H9 (cell line): ENCODE measurements at regions not wholly inside any gene's neighbourhood (a gene's known extent, or its start where the extent isn't known, plus 50 kb on each side); places are given as distances from the start of the nearest gene placed in this dataset.

Experiments used
- DNase-seq: peaks from one replicate; pipeline ENCODE4 v3.0.0-alpha.2; 2017
- H2AFZ ChIP-seq: one replicate; pipeline ENCODE4 v1.6.1; 2013; ENCODE audit warnings: mild to moderate bottlenecking, low read length, control low read depth, moderate library complexity
- H2AK5ac ChIP-seq: 2 replicates; pipeline ENCODE4 v1.6.1; 2013; ENCODE audit warnings: low read length, control low read depth, mixed read lengths; ENCODE audit not compliant: insufficient read length
- H2BK120ac ChIP-seq: one replicate; pipeline ENCODE4 v1.6.1; 2013; ENCODE audit warnings: low read depth, mild to moderate bottlenecking, low read length, control low read depth, inconsistent platforms; ENCODE audit not compliant: poor library complexity, severe bottlenecking
- H2BK12ac ChIP-seq: 2 replicates; pipeline ENCODE4 v1.6.1; 2013; ENCODE audit warnings: low read length, control low read depth, mixed read lengths, low read depth; ENCODE audit not compliant: insufficient read length
- H2BK15ac ChIP-seq: 2 replicates; pipeline ENCODE4 v1.6.1; 2013; ENCODE audit warnings: low read depth, low read length, control low read depth
- H2BK20ac ChIP-seq: one replicate; pipeline ENCODE4 v1.6.1; 2013; ENCODE audit warnings: low read depth, mild to moderate bottlenecking, low read length, control low read depth, inconsistent platforms; ENCODE audit not compliant: poor library complexity, severe bottlenecking
- H2BK5ac ChIP-seq: 2 replicates; pipeline ENCODE4 v1.6.1; 2013; ENCODE audit warnings: low read length, control low read depth, mixed read lengths; ENCODE audit not compliant: insufficient read length
- H3K14ac ChIP-seq: 2 replicates; pipeline ENCODE4 v1.6.1; 2013; ENCODE audit warnings: low read length, control low read depth; ENCODE audit not compliant: insufficient read depth
- H3K18ac ChIP-seq: 2 replicates; pipeline ENCODE4 v1.6.1; 2013; ENCODE audit warnings: low read depth, mild to moderate bottlenecking, mixed read lengths, low read length, control low read depth; ENCODE audit not compliant: insufficient read length
- H3K23ac ChIP-seq: 2 replicates; pipeline ENCODE4 v1.6.1; 2013; ENCODE audit warnings: low read length, control low read depth, mixed read lengths, low read depth; ENCODE audit not compliant: insufficient read length
- H3K23me2 ChIP-seq: 2 replicates; pipeline ENCODE4 v1.6.1; 2013; ENCODE audit warnings: low read depth, mild to moderate bottlenecking, mixed read lengths, low read length, control low read depth; ENCODE audit not compliant: insufficient read length, poor library complexity, severe bottlenecking
- H3K27ac ChIP-seq: 2 replicates; pipeline ENCODE4 v1.5.1; 2013; ENCODE audit warnings: low read length, control low read depth, mixed read lengths, low read depth; ENCODE audit not compliant: insufficient read length
- H3K27me3 ChIP-seq: 2 replicates; pipeline ENCODE4 v1.6.1; 2013; ENCODE audit warnings: low read length, control low read depth, inconsistent platforms; ENCODE audit not compliant: insufficient read depth
- H3K4ac ChIP-seq: 2 replicates; pipeline ENCODE4 v1.6.1; 2013; ENCODE audit warnings: low read depth, mild to moderate bottlenecking, control low read depth, inconsistent platforms, low read length, moderate library complexity
- H3K4me1 ChIP-seq: 2 replicates; pipeline ENCODE4 v1.6.1; 2013; ENCODE audit warnings: low read length, control low read depth, inconsistent platforms; ENCODE audit not compliant: insufficient read depth
- H3K4me2 ChIP-seq: 2 replicates; pipeline ENCODE4 v1.6.1; 2013; ENCODE audit warnings: low read length, control low read depth, mixed read lengths; ENCODE audit not compliant: insufficient read length, insufficient read depth
- H3K56ac ChIP-seq: 2 replicates; pipeline ENCODE4 v1.6.1; 2013; ENCODE audit warnings: low read depth, mild to moderate bottlenecking, mixed read lengths, low read length, control low read depth; ENCODE audit not compliant: insufficient read length
- H3K79me1 ChIP-seq: 2 replicates; pipeline ENCODE4 v1.6.1; 2013; ENCODE audit warnings: low read depth, mild to moderate bottlenecking, moderate library complexity, low read length, control low read depth, inconsistent platforms; ENCODE audit not compliant: insufficient read depth, poor library complexity, severe bottlenecking
- H3K79me2 ChIP-seq: 2 replicates; pipeline ENCODE4 v1.6.1; 2013; ENCODE audit warnings: low read length, control low read depth, inconsistent platforms; ENCODE audit not compliant: insufficient read depth
- H3K9ac ChIP-seq: 2 replicates; pipeline ENCODE4 v1.6.1; 2013; ENCODE audit warnings: low read length, control low read depth, mixed read lengths; ENCODE audit not compliant: insufficient read length; ENCODE audit errors: extremely low read depth
- H3K9me3 ChIP-seq: one replicate; pipeline ENCODE4 v1.6.1; 2013; ENCODE audit warnings: low read depth, low read length, inconsistent platforms; ENCODE audit not compliant: control insufficient read depth
- H3T11ph ChIP-seq: one replicate; pipeline ENCODE4 v1.6.1; 2013; ENCODE audit warnings: mild to moderate bottlenecking, low read length, control low read depth, inconsistent platforms
- H4K20me1 ChIP-seq: one replicate; pipeline ENCODE4 v1.6.1; 2013; ENCODE audit not compliant: control insufficient read depth, insufficient read length, insufficient read depth
- H4K5ac ChIP-seq: 2 replicates; pipeline ENCODE4 v1.6.1; 2013; ENCODE audit warnings: low read depth, mild to moderate bottlenecking, mixed read lengths, low read length, control low read depth; ENCODE audit not compliant: insufficient read length
- H4K8ac ChIP-seq: replicated peaks from 2 replicates; pipeline ENCODE4 v1.6.1; 2013; ENCODE audit warnings: low read length, control low read depth, mixed read lengths, low read depth; ENCODE audit not compliant: insufficient read length
- H4K91ac ChIP-seq: 2 replicates; pipeline ENCODE4 v1.6.1; 2013; ENCODE audit warnings: low read depth, mild to moderate bottlenecking, moderate library complexity, mixed read lengths, low read length, control low read depth; ENCODE audit not compliant: insufficient read length
- H3K27ac Mint-ChIP-seq, 3 experiments: 2 replicates in 2 of 3; 3 replicates in 1 of 3; pipeline ENCODE4 v1.8.0; 2020 to 2021; ENCODE audit warnings: mixed read lengths in 3 of 3, mild to moderate bottlenecking in 1 of 3, moderate library complexity in 1 of 3
- H3K27me3 Mint-ChIP-seq: 2 replicates; pipeline ENCODE4 v1.8.0; 2021; ENCODE audit warnings: low read depth, mild to moderate bottlenecking, moderate library complexity, mixed read lengths
- H3K36me3 Mint-ChIP-seq, 3 experiments: 2 replicates in 2 of 3; 3 replicates in 1 of 3; pipeline ENCODE4 v1.8.0; 2020 to 2021; ENCODE audit warnings: low read depth in 3 of 3, mixed read lengths in 3 of 3; ENCODE audit not compliant: insufficient read depth in 1 of 3
- H3K4me1 Mint-ChIP-seq, 2 experiments: 2 replicates each; pipeline ENCODE4 v1.8.0; 2020; ENCODE audit warnings: mixed read lengths in 2 of 2
- H3K4me3 Mint-ChIP-seq, 2 experiments: 2 replicates in 1 of 2; 3 replicates in 1 of 2; pipeline ENCODE4 v1.8.0; 2020 to 2021; ENCODE audit warnings: mild to moderate bottlenecking in 2 of 2, mixed read lengths in 2 of 2, moderate library complexity in 1 of 2
- H3K9me3 Mint-ChIP-seq, 2 experiments: 2 replicates in 1 of 2; 3 replicates in 1 of 2; pipeline ENCODE4 v1.8.0; 2020; ENCODE audit warnings: mild to moderate bottlenecking in 2 of 2, mixed read lengths in 2 of 2, moderate library complexity in 1 of 2
- CTCF ChIP-seq: fragments of 200-600 bp; sonication (generic); conservative IDR thresholded peaks from 3 replicates; pipeline ENCODE4 v1.8.0; 2021; ENCODE audit warnings: antibody characterized with exemption, mild to moderate bottlenecking
- WGBS: extraction: QIAGEN DNeasy Blood & Tissue Kit; methylation state at CpG from one replicate; pipeline ENCODE4 v1.1.7; 2013; ENCODE audit warnings: missing lambda C conversion rate, low lambda C conversion rate, mixed read lengths; ENCODE audit not compliant: insufficient read length; ENCODE audit errors: extremely low coverage; 5-methylcytosine and 5-hydroxymethylcytosine counted together

- no peak overlapping the region for H2BK15ac ChIP-seq
- H3K9ac ChIP-seq: no peak overlapping the region
- no peak overlapping the region for H3K18ac ChIP-seq
- no peaks in the 10 kb centered on the region for H3K23me2 ChIP-seq
- H2BK5ac ChIP-seq: no peak overlapping the region
- DNase-seq: no peak
- H4K8ac ChIP-seq: no peak overlapping the region
- no peaks in the 10 kb centered on the region for H3K27me3 Mint-ChIP-seq
- H2BK120ac ChIP-seq: no peak overlapping the region
- H3K4me3 Mint-ChIP-seq: no peak overlapping the region
- H3K79me2 ChIP-seq: no peaks in the 10 kb centered on the region
- H3T11ph ChIP-seq: no peak overlapping the region
- no peaks in the 10 kb centered on the region for H3K27me3 ChIP-seq
- no peak overlapping the region for H3K27ac Mint-ChIP-seq
- H2AK5ac ChIP-seq: no peak overlapping the region
- no peaks in the 10 kb centered on the region for H4K20me1 ChIP-seq
- H3K79me1 ChIP-seq: no peaks in the 10 kb centered on the region
- H3K4me1 Mint-ChIP-seq: no peaks in the 10 kb centered on the region
- H3K9me3 Mint-ChIP-seq: no peaks in the 10 kb centered on the region; a peak in 1 of 5 replicates
- H2BK12ac ChIP-seq: no peak overlapping the region
- no peak overlapping the region for H3K4ac ChIP-seq
- no peaks in the 10 kb centered on the region for H3K36me3 Mint-ChIP-seq
- no peak overlapping the region for H3K4me2 ChIP-seq
- no peaks in the 10 kb centered on the region for H3K9me3 ChIP-seq
- WGBS: no CpG with 5 or more reads among the region's 2 CpGs
- H3K23ac ChIP-seq: no peak overlapping the region
- H3K14ac ChIP-seq: no peak overlapping the region
- TF ChIP-seq CTCF: no peak
- H3K4me1 ChIP-seq: no peaks in the 10 kb centered on the region
- H2BK20ac ChIP-seq: no peak overlapping the region
- no peak overlapping the region for H4K5ac ChIP-seq
- H4K91ac ChIP-seq: no peak overlapping the region
- no peak overlapping the region for H3K27ac ChIP-seq
- H2AFZ ChIP-seq: no peak overlapping the region
- no peak overlapping the region for H3K56ac ChIP-seq
Measured at GRCh38 chr10:56623064-56623463, 262.0 kb upstream of the ZWINT start.
